ENCODE measurements at regions not wholly inside any gene's neighbourhood (a gene's known extent, or its start where the extent isn't known, plus 50 kb on each side); places are given as distances from the start of the nearest gene placed in this dataset.

GRCh38 chr3:111362381-111363009 is 179.5 kb upstream of the CD96 start:
- no peak for TF ChIP-seq CTCF (optimal IDR thresholded peaks at IDR 0.05 in 1 of 3, IDR thresholded peaks at IDR 0.05 in 1 of 3, conservative IDR thresholded peaks at IDR 0.05 in 1 of 3; ENCODE audit: extremely low read depth in 1 of 3, insufficient read depth in 2 of 3, low read length in 3 of 3)
- TF ChIP-seq EZH2 (IDR thresholded peaks at IDR 0.05; ENCODE audit: low read length): no peak
